ENCODE measurements at regions not wholly inside any gene's neighbourhood (a gene's known extent, or its start where the extent isn't known, plus 50 kb on each side); places are given as distances from the start of the nearest gene placed in this dataset.

DNA sequence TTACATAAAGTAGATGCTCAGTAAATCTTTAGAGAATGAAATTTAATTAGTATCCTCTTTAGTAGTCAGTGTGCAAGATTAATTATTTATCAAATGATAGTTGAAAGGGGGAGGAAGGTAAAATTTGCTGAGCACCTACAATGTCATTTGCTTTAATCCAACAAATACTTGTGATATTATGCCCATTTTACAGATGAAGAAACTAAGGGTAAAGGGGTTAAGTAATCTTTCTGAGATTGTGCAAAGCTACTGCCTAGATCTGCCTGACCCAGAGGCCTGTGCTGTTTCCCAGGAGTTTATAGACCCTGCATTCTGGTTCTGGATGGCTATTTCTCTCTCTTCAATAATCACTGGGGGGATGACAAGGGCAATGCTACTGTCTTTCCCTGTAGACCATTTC is 58.3 kb upstream of the BACH2 start:
- POLR2A ChIA-PET, result no interaction called here
- no peak overlapping the region for H3K9ac ChIP-seq
- no peak overlapping the region for H2AFZ ChIP-seq (ENCODE audit: low read depth)
- no peaks in the 10 kb centered on the region for H3F3A ChIP-seq (replicated peaks; ENCODE audit: insufficient read depth)
- no peak overlapping the region for H3K4me3 ChIP-seq (ENCODE audit: low read depth in 2 of 2, low read length in 1 of 2)
- H3K9me3 ChIP-seq, result no peaks in the 10 kb centered on the region
- CTCF ChIA-PET, result no interaction called here
- H3K27ac ChIP-seq (ENCODE audit: low read depth in 2 of 2, low read length in 1 of 2), result no peak overlapping the region
- H3K4me2 ChIP-seq, result no peak overlapping the region
- H3K79me2 ChIP-seq (ENCODE audit: insufficient read depth), result no peaks in the 10 kb centered on the region
- DNase-seq, result no peak
- TF ChIP-seq USF1 (IDR thresholded peaks at IDR 0.05; ENCODE audit: borderline replicate concordance, low read depth), result no peak
- no peak for TF ChIP-seq EP300 (IDR thresholded peaks at IDR 0.05; ENCODE audit: borderline replicate concordance in 1 of 2, low read depth in 1 of 2, low read length in 1 of 2)
- no peak for TF ChIP-seq POLR2AphosphoS5 (IDR thresholded peaks at IDR 0.05; ENCODE audit: low read depth, low read length)
- TF ChIP-seq, protein P1, sequence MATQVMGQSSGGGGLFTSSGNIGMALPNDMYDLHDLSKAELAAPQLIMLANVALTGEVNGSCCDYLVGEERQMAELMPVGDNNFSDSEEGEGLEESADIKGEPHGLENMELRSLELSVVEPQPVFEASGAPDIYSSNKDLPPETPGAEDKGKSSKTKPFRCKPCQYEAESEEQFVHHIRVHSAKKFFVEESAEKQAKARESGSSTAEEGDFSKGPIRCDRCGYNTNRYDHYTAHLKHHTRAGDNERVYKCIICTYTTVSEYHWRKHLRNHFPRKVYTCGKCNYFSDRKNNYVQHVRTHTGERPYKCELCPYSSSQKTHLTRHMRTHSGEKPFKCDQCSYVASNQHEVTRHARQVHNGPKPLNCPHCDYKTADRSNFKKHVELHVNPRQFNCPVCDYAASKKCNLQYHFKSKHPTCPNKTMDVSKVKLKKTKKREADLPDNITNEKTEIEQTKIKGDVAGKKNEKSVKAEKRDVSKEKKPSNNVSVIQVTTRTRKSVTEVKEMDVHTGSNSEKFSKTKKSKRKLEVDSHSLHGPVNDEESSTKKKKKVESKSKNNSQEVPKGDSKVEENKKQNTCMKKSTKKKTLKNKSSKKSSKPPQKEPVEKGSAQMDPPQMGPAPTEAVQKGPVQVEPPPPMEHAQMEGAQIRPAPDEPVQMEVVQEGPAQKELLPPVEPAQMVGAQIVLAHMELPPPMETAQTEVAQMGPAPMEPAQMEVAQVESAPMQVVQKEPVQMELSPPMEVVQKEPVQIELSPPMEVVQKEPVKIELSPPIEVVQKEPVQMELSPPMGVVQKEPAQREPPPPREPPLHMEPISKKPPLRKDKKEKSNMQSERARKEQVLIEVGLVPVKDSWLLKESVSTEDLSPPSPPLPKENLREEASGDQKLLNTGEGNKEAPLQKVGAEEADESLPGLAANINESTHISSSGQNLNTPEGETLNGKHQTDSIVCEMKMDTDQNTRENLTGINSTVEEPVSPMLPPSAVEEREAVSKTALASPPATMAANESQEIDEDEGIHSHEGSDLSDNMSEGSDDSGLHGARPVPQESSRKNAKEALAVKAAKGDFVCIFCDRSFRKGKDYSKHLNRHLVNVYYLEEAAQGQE (IDR thresholded peaks at IDR 0.05; ENCODE audit: low read depth, low read length), result no peak
- no peak for TF ChIP-seq FOXJ3 (CRISPR knock-in tag; IDR thresholded peaks at IDR 0.05)
- TF ChIP-seq MXI1 (IDR thresholded peaks at IDR 0.05; ENCODE audit: low read depth, low read length), result no peak
- TF ChIP-seq SMC3 (IDR thresholded peaks at IDR 0.05; ENCODE audit: low read depth, low read length), result no peak
- TF ChIP-seq JUND (IDR thresholded peaks at IDR 0.05), result no peak
- no peak for TF ChIP-seq RCOR1 (IDR thresholded peaks at IDR 0.05; ENCODE audit: low read length)
- no peak for TF ChIP-seq NFIC (IDR thresholded peaks at IDR 0.05; ENCODE audit: borderline replicate concordance)
- H3K4me1 ChIP-seq (ENCODE audit: control insufficient read depth in 1 of 2, insufficient read depth in 2 of 2, low read depth in 1 of 2, low read length in 1 of 2), result peaks cover 0 to 3% of the 10 kb centered on the region in 2 experiments; a peak in 1 of 4 replicates
- no peaks in the 10 kb centered on the region for H3K36me3 ChIP-seq (replicated peaks in 1 of 2; ENCODE audit: control insufficient read depth in 1 of 2, insufficient read depth in 2 of 2, low read length in 1 of 2)
- H3K9me2 ChIP-seq, result no peaks in the 10 kb centered on the region
- 0 out of 2 replicates have a peak, but pooled peaks cover 6% of the 10 kb centered on the region for H3K27me3 ChIP-seq (ENCODE audit: insufficient read depth)
- H4K20me1 ChIP-seq (ENCODE audit: insufficient read depth), result no peaks in the 10 kb centered on the region

GRCh38 chr6:90351696-90352095 is 55.1 kb upstream of the BACH2 start:
- Histone ChIP-seq H3K27ac (ENCODE audit: low read depth in 2 of 2, low read length in 1 of 2) (no peak overlapping the region), H4K20me1 (ENCODE audit: insufficient read depth) (no peaks in the 10 kb centered on the region), H3K9me2 (no peaks in the 10 kb centered on the region), H3K36me3 (replicated peaks in 1 of 2; ENCODE audit: control insufficient read depth in 1 of 2, insufficient read depth in 2 of 2, low read length in 1 of 2) (no peaks in the 10 kb centered on the region), H2AFZ (ENCODE audit: low read depth) (no peak overlapping the region), H3F3A (replicated peaks; ENCODE audit: insufficient read depth) (no peaks in the 10 kb centered on the region), H3K4me2 (no peak overlapping the region), H3K9me3 (no peaks in the 10 kb centered on the region), H3K4me3 (ENCODE audit: low read depth in 2 of 2, low read length in 1 of 2) (no peak overlapping the region), H3K4me1 (ENCODE audit: control insufficient read depth in 1 of 2, insufficient read depth in 2 of 2, low read depth in 1 of 2, low read length in 1 of 2) (peaks cover 0 to 3% of the 10 kb centered on the region in 2 experiments; a peak in 1 of 4 replicates), H3K9ac (no peak overlapping the region), H3K27me3 (ENCODE audit: insufficient read depth) (0 out of 2 replicates have a peak, but pooled peaks cover 6% of the 10 kb centered on the region), H3K79me2 (ENCODE audit: insufficient read depth) (no peaks in the 10 kb centered on the region)
- TF ChIP-seq JUND (IDR thresholded peaks at IDR 0.05), result no peak
- no peak for TF ChIP-seq FOXM1 (IDR thresholded peaks at IDR 0.05; ENCODE audit: low read depth)
- POLR2A ChIA-PET, result no interaction called here
- no peak for DNase-seq
- CTCF ChIA-PET, result interaction anchor here (1.1 to 1.7 kb wide), 2 partner anchors 29 to 42 kb away, joined by 3 read pairs; no protein-coding TSS in a partner anchor
- 43% methylated on average over 4 of the region's 4 CpGs for WGBS (ENCODE audit: low lambda C conversion rate)
